Endodermal cell (in vitro differentiated cells): ENCODE measurements at regions not wholly inside any gene's neighbourhood (a gene's known extent, or its start where the extent isn't known, plus 50 kb on each side); places are given as distances from the start of the nearest gene placed in this dataset.

Experiments
- DNase-seq: peaks from one replicate; pipeline ENCODE4 v3.0.0-alpha.2; 2017
- H3K27ac ChIP-seq: 2 replicates; pipeline ENCODE4 v1.5.1; 2013; ENCODE audit warnings: mild to moderate bottlenecking, low read depth, low read length, moderate library complexity
- H3K27me3 ChIP-seq: 2 replicates; pipeline ENCODE4 v1.6.1; 2013; ENCODE audit warnings: mild to moderate bottlenecking, low read length, moderate library complexity; ENCODE audit not compliant: insufficient read depth, control insufficient read depth, poor library complexity, severe bottlenecking
- H3K36me3 ChIP-seq: 2 replicates; pipeline ENCODE4 v1.7.0; 2013; ENCODE audit warnings: mild to moderate bottlenecking, low read length, moderate library complexity; ENCODE audit not compliant: control insufficient read depth, insufficient read depth
- H3K4me1 ChIP-seq: one replicate; pipeline ENCODE4 v1.7.0; 2013; ENCODE audit warnings: low read length; ENCODE audit not compliant: control insufficient read depth, insufficient read depth
- H3K4me3 ChIP-seq: 2 replicates; pipeline ENCODE4 v1.5.1; 2013; ENCODE audit warnings: mild to moderate bottlenecking, low read length, moderate library complexity
- H3K9ac ChIP-seq: 2 replicates; pipeline ENCODE4 v1.6.1; 2013; ENCODE audit warnings: mild to moderate bottlenecking, low read length, moderate library complexity; ENCODE audit not compliant: poor library complexity, severe bottlenecking; ENCODE audit errors: extremely low read depth
- H3K9me3 ChIP-seq: 2 replicates; pipeline ENCODE4 v1.6.1; 2013; ENCODE audit warnings: mild to moderate bottlenecking, low read length, moderate library complexity; ENCODE audit not compliant: control insufficient read depth
- H3K27ac Mint-ChIP-seq: 2 replicates; pipeline ENCODE4 v1.8.0; 2020; ENCODE audit warnings: mixed read lengths
- H3K27me3 Mint-ChIP-seq: 2 replicates; pipeline ENCODE4 v1.8.0; 2021; ENCODE audit warnings: mild to moderate bottlenecking, mixed read lengths; ENCODE audit not compliant: insufficient read depth
- H3K36me3 Mint-ChIP-seq: 2 replicates; pipeline ENCODE4 v1.8.0; 2020; ENCODE audit warnings: low read depth, mixed read lengths
- H3K4me1 Mint-ChIP-seq: 2 replicates; pipeline ENCODE4 v1.8.0; 2020; ENCODE audit warnings: mixed read lengths
- H3K4me3 Mint-ChIP-seq: 2 replicates; pipeline ENCODE4 v1.8.0; 2020; ENCODE audit warnings: mild to moderate bottlenecking, moderate library complexity, mixed read lengths
- H3K9me3 Mint-ChIP-seq: 2 replicates; pipeline ENCODE4 v1.8.0; 2020; ENCODE audit warnings: mild to moderate bottlenecking, mixed read lengths
- WGBS, 2 experiments: methylation state at CpG; one replicate each; pipeline versions ENCODE4 v1.1.5 to v1.1.7; 2013; ENCODE audit warnings: missing lambda C conversion rate in 2 of 2, mixed read lengths in 1 of 2; ENCODE audit not compliant: insufficient coverage in 1 of 2, insufficient read length in 1 of 2; 5-methylcytosine and 5-hydroxymethylcytosine counted together
- TF ChIP-seq, protein P1 (sequence below): fragments of 200-600 bp; sonication (generic); conservative IDR thresholded peaks from 2 replicates; pipeline ENCODE4 v1.5.0; 2021; ENCODE audit warnings: antibody characterized with exemption, mild to moderate bottlenecking

DNA sequence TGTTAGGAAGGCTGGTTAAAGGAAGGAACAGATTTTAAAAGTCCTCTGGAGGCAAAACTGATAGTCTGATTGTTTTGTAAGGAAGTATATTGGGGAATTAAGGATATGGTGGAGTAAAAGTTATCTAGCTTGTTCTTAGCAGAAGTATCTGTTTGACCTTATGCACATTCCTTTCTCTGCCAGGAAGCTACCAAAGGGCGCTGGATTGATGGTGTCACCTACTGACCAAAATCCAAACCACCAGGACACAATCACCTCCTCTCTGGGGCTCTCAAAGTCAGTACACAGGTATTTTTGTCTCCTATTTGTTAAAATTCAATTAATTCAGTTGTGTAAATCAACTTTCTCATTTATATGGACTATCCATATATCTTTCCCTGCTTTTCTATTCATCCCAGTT lies 484.5 kb downstream of the NUP35 start:
- Histone ChIP-seq H3K4me3 (no peak overlapping the region), H3K27me3 (no peaks in the 10 kb centered on the region), H3K4me1 (peaks cover 5% of the 10 kb centered on the region), H3K36me3 (no peaks in the 10 kb centered on the region), H3K9ac (no peak overlapping the region), H3K27ac (no peak overlapping the region), H3K9me3 (no peaks in the 10 kb centered on the region)
- no peak overlapping the region for H3K27ac Mint-ChIP-seq
- peaks cover 13% of the 10 kb centered on the region for H3K4me1 Mint-ChIP-seq
- H3K4me3 Mint-ChIP-seq, result no peak overlapping the region
- 100% methylated on average over 1 of the region's 1 CpG; no CpG with 5 or more reads in 1 of the 2 experiments for WGBS, 2 experiments
- H3K9me3 Mint-ChIP-seq, result no peaks in the 10 kb centered on the region
- H3K36me3 Mint-ChIP-seq, result no peaks in the 10 kb centered on the region
- no peaks in the 10 kb centered on the region for H3K27me3 Mint-ChIP-seq
- TF ChIP-seq, protein P1, sequence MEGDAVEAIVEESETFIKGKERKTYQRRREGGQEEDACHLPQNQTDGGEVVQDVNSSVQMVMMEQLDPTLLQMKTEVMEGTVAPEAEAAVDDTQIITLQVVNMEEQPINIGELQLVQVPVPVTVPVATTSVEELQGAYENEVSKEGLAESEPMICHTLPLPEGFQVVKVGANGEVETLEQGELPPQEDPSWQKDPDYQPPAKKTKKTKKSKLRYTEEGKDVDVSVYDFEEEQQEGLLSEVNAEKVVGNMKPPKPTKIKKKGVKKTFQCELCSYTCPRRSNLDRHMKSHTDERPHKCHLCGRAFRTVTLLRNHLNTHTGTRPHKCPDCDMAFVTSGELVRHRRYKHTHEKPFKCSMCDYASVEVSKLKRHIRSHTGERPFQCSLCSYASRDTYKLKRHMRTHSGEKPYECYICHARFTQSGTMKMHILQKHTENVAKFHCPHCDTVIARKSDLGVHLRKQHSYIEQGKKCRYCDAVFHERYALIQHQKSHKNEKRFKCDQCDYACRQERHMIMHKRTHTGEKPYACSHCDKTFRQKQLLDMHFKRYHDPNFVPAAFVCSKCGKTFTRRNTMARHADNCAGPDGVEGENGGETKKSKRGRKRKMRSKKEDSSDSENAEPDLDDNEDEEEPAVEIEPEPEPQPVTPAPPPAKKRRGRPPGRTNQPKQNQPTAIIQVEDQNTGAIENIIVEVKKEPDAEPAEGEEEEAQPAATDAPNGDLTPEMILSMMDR, result peak; percentile 19
- no peak for DNase-seq

GRCh38 chr2:183610724-183611123 lies 486.5 kb downstream of the NUP35 start:
- H3K4me3 Mint-ChIP-seq, result no peak overlapping the region
- DNase-seq, result peak; percentile 59

GRCh38 chr2:183614799-183615435 lies 490.7 kb downstream of the NUP35 start:
- H3K27me3 Mint-ChIP-seq, result no peaks in the 10 kb centered on the region
- Histone ChIP-seq H3K4me3 (no peak overlapping the region), H3K9ac (no peak overlapping the region), H3K27ac (no peak overlapping the region), H3K4me1 (no peaks in the 10 kb centered on the region), H3K36me3 (no peaks in the 10 kb centered on the region), H3K9me3 (peaks cover 6% of the 10 kb centered on the region), H3K27me3 (no peaks in the 10 kb centered on the region)
- peaks cover 2% of the 10 kb centered on the region for H3K4me1 Mint-ChIP-seq
- DNase-seq, result no peak
- H3K4me3 Mint-ChIP-seq, result no peak overlapping the region
- 78 to 100% methylated on average over 1 to 5 of the region's 5 CpGs for WGBS, 2 experiments
- H3K36me3 Mint-ChIP-seq, result peaks cover 3% of the 10 kb centered on the region
- TF ChIP-seq, protein P1, result no peak
- H3K9me3 Mint-ChIP-seq, result peaks cover 33% of the 10 kb centered on the region
- no peak overlapping the region for H3K27ac Mint-ChIP-seq

More at GRCh38 chr2:183610724-183611123, 486.5 kb downstream of the NUP35 start:
- Mint-ChIP-seq H3K27ac (no peak overlapping the region), H3K4me1 (peaks cover 7% of the 10 kb centered on the region), H3K27me3 (no peaks in the 10 kb centered on the region), H3K36me3 (no peaks in the 10 kb centered on the region), H3K9me3 (no peaks in the 10 kb centered on the region)
- no peak overlapping the region for H3K4me3 ChIP-seq
- H3K4me1 ChIP-seq, result peaks cover 5% of the 10 kb centered on the region
- H3K27ac ChIP-seq, result no peak overlapping the region
- TF ChIP-seq, protein P1, result peak; percentile 64
- WGBS, 2 experiments, result 77 to 86% methylated on average over 2 of the region's 2 CpGs
- no peak overlapping the region for H3K9ac ChIP-seq
- no peaks in the 10 kb centered on the region for H3K27me3 ChIP-seq
- H3K36me3 ChIP-seq, result no peaks in the 10 kb centered on the region
- no peaks in the 10 kb centered on the region for H3K9me3 ChIP-seq
